ENCODE measurements at regions not wholly inside any gene's neighbourhood (a gene's known extent, or its start where the extent isn't known, plus 50 kb on each side); places are given as distances from the start of the nearest gene placed in this dataset.

DNA sequence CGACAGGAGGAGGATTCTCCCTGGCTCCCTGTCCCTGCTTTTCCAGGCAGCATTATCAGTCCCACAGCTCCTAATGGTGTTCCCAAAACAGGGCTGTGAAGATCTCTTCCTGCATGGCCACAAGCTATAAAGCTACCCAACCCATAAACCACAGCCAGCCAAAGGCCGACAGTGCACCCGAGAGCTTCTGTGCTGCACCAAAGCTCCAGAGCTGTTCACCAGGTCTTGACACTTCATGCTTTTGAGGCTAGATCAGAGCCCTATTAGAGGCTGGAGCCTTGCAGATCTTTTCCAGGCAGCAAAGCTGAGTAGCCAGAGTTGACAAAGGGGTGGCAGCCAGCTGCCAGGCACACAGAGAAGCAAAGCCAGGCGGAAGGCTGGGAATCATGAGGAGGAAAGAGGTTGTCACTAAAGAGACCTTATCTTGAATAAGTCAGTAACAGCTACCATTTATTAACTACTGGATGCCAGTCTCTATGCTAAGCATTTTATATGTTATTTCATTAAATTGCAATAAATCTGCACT is 180.4 kb downstream of the KATNAL1 start:
- no peak for DNase-seq (ENCODE audit: low spot score)

DNA sequence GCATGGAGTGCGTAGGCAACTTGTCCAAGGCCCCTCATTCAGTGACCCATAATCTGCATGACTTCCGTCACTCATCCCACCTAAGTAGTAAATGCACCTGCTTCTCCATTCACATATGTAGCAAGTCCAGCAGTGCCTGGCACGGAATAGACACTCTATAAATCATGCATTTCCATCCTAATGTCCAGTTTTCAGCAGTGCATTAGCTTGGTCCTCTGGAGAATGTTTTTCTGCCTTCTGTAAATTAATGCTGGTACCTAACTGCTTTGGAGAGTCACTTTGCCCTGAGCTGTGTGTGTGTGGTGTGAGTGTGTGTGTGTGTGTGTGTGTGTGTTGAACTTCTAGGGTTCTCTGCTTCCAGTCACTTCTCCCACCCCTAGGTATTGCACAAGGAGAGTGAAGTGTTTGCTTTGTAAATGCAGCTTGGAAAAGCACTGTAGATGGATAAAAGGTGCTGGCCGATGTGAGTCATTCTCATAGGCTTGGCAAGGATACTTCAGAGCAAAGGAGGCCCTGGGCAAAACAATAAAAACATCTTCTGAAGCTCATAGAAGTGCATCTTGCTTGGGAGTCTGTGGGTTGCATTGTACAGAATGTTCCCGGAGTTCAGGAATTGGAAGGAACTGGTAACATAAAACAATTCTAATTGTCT is 181.8 kb downstream of the KATNAL1 start:
- no peak for DNase-seq (ENCODE audit: low spot score)

DNA sequence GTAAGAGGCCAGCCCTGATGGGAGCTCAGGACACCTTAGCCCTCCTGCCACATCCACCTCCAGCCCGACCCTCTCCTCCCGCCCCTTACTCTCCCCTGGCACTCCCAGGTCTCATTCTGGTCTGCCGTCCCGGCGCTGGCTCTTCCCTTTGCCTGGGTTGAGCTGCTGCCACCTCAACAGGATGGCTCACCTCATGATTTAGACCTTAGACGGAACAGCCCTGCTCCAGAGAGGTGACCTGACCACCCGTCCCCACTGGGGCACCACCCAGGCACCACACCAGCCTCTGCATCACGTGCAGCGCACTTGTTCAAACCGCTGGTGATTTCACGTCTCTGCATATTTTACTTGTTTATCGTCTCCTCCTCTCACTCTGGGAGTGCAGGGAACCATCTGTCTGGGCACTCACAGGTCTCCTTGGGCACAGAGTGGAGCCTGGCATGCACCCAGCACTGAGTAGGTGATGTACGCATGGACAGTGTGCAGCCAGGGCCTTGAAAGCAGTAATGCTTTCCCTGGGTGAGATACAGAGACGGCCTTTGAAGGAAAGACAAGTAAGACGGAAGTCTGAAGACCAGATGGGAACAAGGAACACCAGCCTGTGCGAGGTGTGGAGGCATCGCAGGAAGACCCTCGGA is 183.1 kb downstream of the KATNAL1 start:
- DNase-seq (ENCODE audit: low spot score) = no peak

DNA sequence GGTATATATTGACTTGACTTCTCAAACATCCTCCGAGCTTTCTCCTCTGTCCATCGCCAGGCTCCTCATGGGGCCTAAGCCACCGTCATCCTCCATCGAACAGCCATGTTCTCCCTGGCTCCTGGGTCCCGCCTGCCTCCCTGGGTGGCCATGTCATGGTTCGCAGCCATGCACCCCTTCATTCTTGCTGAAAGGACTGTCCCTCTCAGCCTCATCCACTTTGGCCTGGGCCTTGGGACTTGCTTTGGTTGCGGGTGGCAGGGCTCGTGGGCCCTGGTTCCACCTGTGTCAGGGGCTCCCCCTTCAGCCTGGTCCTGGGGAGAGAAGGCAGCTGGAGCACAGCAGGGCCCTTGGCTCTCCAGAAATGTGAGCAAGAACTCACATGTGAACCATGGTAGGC is 183.8 kb downstream of the KATNAL1 start:
- DNase-seq (ENCODE audit: low spot score) = no peak

DNA sequence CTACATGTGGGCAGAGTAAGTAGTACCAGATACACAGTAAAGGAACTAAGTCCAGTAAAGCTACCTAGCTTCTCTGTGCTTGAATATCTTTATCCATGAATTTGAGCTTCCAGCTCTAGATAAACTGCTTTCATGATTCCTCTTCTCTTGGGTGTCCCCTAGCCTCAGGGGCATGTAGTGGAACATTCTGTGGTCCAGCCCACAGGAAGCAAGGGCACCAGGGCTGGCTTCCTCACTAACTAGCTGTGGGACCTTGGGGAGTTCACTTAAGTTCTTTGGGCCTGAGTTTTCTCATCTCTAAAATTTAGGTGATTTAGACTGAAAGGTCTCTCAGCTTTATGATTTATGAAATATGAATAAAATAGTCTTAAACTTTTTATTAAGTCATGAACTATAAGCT is 185.7 kb downstream of the KATNAL1 start:
- no peak for DNase-seq (ENCODE audit: low spot score)

DNA sequence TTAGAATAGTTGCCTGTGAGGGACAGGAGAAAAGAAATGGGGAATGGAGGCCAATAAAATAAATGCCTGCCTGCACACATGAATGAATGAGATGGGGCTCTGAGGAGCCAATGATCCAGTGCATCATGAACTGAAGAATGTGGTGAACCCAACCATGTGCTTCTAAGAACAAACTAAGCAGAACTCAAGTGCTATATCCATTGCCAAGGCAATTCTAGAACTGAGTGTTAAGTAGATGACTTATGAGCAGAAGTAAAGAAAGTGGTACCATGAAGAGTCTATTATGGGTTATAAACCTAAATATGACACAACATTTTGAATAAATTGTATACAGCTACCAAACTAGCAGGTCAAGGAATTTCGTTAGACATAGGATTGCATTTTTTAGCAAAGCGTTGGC is 186.1 kb downstream of the KATNAL1 start:
- DNase-seq (ENCODE audit: low spot score) = no peak

DNA sequence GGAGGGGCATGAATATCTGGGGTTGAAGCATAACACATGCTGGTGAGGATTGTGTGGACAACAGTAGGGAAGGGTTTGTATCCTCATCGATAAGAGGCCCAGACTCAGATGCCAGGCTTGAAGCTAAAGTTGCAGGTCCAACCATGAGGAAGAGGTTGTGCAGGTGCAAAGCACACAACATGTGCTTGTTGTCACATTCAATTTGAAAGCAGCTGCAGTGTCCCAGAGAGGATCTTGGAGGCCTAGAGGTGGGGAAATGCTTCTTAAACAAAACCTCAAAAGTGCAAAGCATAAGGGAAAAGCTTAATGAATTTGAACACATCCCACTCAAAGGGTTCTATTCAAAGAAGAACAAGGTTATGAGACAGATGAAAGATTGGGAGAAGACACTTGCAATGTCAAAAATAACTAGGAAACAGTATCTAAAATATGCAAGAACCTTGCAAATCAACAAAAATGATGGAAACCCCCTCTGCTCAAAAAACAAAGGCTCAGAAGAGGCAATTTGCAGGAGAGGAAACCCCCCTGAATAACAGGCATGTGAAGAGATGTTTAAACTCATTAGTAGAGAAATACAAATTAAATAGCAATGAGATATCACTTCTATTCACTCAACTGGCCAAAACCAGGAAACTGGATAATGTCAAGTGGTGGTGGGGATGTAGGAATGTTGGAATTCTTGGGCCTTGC is 187.1 kb downstream of the KATNAL1 start:
- DNase-seq (ENCODE audit: low spot score) = no peak

DNA sequence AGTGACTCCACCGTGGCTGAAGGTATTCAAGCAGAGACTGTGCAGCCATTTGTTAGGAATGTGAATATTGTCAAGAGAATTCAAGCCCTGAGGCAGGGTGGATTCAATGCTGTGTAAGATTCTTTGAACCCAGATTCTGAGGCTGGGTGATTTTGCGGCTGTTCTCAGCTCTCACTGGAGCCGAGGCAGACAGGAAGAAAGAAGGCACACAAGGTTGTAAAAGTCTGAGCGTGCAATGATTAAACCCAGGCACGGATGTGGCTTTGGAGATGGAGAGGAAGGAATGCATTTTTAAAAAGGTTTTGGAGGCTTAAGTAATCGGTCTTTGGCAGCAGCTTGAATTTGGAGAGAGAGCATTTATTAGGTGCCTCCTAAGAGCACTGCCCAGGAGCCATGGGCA is 187.9 kb downstream of the KATNAL1 start:
- DNase-seq (ENCODE audit: low spot score) = peak; percentile 45

DNA sequence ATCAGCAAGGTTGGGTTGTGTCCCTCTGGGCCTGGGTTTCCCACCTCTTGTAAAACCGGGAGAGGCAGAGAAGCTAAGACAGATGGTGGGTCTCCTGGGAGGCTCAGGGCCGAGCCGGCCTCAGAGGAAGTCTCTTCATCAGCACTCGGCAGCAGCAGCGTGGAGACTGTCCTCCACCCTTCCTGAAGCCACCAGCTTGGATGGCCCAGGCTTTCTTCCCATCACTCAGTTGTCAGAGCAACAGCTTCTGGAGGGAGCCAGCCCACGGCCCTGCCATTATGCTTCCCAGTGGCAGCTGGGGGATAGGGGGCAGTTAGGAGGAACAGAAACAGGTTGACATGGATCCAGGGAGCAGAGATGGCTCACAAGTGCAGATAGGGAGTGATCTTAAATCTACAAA is 191.0 kb downstream of the KATNAL1 start:
- DNase-seq (ENCODE audit: low spot score) = no peak

DNA sequence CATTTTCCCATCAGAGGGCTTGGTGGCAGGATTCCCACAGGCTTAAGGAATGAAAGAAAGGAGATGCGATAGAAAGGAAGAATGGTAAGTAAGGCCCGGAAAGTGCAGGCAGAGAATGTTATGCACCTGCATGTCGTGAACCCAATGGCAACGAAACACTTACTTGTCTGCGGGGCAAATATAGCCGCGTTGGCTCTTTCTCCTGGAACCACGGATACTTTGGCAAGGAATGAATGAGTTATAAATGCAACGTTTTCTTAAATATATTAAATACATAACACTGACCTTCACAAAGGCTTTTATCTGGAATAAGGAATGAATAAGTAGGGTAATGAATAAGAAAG is 192.1 kb downstream of the KATNAL1 start:
- DNase-seq (ENCODE audit: low spot score) = no peak

DNA sequence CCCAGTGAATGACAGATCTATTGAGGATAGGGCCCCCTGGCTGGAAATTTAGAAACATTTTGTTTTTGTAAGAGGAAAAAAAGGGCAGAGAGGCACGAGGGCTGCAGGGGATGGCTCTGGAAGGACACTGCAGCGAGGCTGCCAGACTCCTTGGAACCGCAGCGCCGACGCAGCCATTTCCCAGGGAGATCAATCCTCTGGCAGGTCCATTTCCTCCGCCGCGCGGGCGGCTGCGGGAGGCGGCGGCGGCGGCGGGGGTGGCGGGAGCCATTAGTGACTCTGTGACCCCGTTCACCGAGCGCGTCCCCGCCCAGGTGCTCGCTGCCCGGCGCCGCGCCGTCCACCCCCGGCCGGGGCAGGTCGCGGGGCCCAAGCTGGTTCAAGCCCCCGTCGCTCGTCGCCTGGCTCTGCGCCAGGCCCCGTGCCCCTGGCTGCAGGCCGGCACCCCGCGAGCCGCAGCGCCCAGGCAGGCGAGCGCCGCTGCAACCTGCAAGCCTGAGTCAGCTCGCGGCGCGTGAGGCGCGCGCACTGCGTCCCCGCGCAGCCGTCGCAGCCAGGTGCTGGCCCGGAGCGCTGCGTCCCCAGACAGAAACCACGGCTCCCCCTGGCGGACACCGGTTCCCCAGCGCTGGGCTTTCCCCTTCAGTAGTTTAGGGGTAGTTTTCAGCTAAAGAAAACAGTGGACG is 192.6 kb downstream of the KATNAL1 start:
- DNase-seq (ENCODE audit: low spot score) = peak; percentile 91

DNA sequence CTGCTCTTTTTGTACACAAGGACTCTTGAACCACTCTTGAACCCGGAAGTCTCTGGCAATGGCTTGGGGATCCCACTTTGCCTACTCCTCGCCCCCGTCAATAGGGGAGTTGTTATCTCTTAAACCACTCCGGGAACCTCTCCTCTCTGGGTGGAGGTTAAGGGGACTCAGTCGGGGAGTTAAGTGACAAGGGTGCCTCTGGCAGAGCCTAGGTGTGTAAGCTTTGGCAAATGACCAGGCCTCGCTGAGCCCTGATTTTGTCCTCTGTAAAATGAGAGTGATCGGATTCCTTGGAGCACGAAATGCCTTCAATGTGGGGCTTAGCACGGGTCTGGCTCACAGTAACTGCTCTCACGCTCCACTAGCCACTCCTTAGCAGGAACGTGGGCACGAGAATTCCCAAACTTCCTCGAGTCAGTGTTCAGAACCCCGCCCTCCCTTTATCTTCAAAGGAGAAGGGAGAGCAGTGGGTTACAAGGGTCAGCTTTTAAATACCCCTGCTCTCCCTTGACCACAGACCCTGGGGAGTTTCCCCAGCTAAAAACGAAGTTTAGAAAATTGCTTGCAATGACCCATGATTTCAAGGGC is 193.3 kb downstream of the KATNAL1 start:
- no peak for DNase-seq (ENCODE audit: low spot score)

DNA sequence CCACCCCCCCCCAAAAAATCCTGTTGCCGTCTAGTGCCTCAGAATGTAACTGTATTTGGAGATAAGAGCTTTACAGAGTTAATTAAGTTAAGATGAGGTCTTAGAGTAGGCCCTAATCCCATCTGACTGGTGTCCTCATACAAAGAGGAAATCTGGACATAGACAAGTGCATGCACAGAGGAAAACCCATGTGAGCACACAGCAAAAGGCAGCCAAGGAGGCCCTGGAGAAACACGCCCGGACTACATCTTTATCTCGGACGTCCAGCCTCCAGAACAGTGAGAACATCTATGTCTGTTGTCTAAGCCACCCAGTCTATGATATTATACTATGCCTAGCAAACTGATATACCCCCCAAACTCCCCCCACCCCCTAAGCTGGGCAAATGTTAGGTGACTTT is 193.8 kb downstream of the KATNAL1 start:
- DNase-seq (ENCODE audit: low spot score) = no peak

DNA sequence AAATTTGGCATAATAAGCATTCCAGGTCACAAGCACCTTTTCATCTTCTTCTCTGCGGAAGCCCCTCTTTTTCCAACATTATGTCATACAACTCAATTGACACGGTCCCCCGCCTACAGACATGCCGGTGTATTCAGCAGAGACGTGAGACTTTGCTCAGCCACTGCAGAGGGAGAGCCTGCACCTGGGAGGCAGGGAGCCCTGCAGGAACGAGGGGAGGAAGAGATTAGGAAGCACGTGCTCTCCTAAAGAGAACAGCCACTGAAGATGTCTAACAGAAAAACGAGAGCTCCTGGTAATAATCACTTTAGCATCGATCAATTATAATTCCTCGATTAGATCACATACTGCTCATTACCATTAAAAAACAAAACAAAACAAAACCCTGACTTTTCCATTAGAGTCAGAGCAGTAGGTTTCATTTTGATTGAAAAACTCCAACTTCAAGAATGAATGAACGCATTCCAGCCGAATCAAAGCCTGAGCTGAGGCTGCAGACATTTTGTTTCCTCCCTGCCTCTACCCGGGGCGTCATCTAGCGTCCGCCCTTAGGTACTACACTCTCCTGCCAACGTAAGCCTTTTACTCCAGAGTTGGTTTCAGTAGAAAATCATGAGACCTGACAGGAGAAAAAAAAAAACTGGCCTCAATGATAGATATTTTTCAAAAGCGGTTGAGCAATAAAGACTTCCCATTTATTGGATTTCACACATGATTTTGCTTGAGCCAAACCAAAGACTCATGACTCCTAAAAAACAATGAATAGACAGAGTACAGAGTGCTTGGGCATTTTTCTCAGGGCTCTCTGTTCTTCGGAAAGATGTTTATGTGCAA is 194.5 kb downstream of the KATNAL1 start:
- DNase-seq (ENCODE audit: low spot score) = peak; percentile 83

DNA sequence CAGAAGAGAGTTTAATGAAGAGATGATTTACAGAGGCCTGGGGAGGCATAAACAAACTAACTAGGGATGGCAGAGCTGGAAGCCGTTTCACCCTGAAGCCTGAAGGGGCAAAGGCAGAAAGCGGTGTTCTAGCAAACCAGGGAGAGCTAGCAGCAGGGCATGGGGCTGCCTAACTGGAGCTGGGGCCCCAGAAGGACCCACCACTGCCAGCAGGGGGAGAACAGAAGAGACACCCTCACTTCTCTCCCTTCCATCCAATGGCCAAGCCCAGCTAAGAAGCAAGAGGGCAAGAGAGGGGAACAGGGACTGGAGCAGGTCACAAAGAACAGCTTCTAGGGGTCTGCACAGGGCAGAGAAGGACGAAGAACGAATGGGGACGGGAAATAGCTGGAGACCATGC is 195.5 kb downstream of the KATNAL1 start:
- DNase-seq (ENCODE audit: low spot score) = no peak

DNA sequence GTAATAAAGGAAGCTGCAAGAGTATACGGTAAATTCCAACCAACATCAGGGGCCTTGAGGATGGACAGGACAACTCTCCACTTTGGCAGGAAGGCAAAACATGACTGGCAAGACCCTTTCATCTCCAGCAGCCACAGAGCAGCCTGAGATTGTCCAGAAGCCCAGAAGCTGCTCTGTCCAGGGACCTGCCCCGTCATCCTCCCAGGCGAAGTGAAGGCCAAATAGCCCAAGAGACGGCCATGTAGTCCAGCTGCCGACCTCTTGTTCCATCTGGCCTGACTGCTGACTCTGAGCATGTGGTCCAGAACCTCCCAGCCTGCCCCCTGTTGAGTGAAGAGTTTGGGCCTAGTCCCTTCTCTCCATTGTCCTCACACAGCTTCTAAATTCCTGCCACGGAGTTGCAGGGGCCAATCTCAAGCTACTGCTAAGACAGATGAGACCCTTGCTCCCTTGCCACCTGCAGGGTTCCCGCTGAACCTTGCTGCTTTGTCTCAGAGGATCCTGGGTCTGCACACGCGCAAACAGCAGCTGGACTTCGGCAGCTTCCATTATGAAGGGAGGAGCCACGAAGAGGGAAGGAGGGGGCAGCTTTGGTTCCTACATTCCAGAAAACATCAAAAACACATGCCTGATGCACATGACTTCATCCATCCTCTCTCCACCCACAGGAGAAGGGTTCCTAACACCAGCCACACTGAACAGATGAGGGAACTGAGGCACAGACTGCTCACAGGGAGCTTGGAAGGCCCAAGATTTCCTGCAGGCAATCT is 196.9 kb downstream of the KATNAL1 start:
- DNase-seq (ENCODE audit: low spot score) = no peak

DNA sequence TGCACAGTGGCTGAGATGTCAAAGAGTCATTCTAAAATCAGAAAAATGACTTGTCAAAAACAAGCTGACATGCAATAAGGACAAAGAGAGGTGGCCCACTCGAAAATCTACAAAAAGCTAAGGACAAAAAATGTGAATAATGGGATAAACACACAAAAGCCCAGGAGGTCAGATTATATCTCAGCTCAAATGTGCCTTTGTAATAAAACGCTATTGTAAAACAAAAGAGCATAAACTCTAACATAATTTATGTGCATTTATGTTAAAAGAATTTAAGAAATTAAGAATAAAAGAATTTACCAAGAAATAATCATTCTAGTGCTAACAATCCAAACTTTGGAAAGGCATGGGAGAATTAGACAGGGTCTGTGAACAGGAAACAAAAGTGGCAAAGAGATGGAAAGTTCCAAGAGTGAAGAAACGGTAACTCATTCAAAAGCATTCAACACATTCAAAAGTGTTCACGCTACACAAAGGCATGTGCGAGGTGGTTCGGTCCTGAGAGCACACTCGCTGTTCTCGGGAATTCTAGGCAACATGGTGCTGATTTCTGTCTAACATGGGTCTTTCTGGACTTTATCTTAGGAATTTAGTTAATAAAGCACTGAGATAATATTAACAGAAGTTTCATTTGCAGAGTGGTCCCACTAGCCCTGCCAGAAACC is 197.7 kb downstream of the KATNAL1 start:
- no peak for DNase-seq (ENCODE audit: low spot score)

DNA sequence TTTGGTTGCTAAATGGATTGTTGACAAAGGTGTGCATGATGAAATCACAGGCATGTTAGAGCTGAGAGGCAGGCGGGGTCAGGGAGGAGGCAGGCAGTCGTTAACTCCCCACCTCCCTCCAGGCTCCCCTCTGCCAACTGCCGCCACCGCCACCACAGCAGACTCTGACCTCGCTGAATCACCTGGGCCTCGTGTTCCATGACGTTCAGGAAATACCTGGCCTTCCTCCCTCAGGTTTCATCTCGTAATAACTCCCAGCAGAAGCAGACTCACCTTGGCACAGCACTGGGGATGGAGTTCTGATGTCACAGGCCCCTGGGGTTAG is 198.5 kb downstream of the KATNAL1 start:
- no peak for DNase-seq (ENCODE audit: low spot score)

DNA sequence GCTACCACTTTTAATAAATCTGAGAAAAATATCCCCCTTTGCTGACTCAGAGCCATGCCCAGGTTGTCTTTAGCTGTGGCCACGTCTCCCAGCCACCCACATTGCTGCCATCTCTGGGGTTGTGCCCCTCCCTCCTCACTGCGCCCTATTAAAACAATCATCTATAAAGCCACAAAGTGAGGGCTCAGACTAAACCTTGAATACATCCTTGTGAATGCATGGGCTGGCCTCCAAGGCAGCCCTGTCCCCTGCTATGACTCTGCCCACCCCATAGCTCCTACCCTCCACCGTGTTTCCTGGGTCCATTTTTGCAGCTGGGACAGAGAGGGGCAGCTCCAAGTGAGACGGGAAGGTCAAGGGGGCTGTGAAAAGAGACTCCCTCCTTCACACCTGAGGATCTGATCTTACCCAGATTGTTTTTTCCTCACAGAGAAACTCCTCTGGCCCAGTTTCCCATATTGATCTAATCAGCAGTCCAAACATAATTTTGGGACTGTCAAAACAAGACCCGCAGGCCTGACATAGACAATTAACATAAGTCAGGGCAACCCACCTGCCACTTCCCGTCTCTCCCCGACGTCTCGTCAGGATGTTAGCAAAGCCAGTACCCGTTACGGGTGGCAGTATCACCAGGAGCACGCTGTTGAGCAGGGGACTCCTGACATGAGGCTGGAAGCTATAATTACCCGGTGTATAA is 199.0 kb downstream of the KATNAL1 start:
- DNase-seq (ENCODE audit: low spot score) = no peak
